ENCODE measurements at regions not wholly inside any gene's neighbourhood (a gene's known extent, or its start where the extent isn't known, plus 50 kb on each side); places are given as distances from the start of the nearest gene placed in this dataset.

GRCh38 chr1:25061261-25061995, 131.4 kb upstream of the RUNX3 start:
- H3K9me3 ChIP-seq (ENCODE audit: low read depth, low read length): no peaks in the 10 kb centered on the region
- no peak overlapping the region for H3K9ac ChIP-seq (ENCODE audit: insufficient read length)
- TF ChIP-seq FOXP2 (optimal IDR thresholded peaks at IDR 0.05; ENCODE audit: control extremely low read depth, extremely low read length, insufficient read depth): no peak
- TF ChIP-seq POLR2AphosphoS5 (IDR thresholded peaks at IDR 0.05; ENCODE audit: borderline replicate concordance, low read depth, low read length): no peak
- no peak for TF ChIP-seq EZH2 (IDR thresholded peaks at IDR 0.05)
- no peak overlapping the region for H3K4me3 ChIP-seq
- no peak overlapping the region for H3K27ac ChIP-seq
- DNase-seq (ENCODE audit: low read depth, low spot score): no peak
- H3K36me3 ChIP-seq (ENCODE audit: insufficient read depth, low read length): no peaks in the 10 kb centered on the region

DNA sequence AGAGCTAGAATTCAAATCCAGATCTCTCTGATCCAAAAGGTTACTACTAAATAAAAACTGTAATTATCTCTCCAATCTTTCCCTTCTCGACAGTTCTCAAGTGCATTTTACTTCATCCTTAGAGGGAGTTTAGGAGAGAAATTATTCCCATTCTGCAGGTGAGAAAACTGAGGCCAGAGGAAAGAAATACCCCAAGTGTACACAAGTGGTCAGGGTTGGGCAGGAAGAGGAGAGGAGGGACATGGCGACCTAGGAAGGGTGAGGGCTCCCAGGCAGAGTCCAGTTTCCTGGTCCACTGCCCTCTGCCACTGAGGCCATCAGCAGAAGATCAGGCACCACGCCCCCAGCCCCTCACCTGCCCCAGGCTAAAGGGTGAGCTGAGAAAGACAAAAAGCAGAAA, 127.1 kb upstream of the RUNX3 start:
- no peak overlapping the region for H3K27ac ChIP-seq
- DNase-seq (ENCODE audit: low read depth, low spot score): no peak
- H3K4me3 ChIP-seq: no peak overlapping the region
- no peak overlapping the region for H3K9ac ChIP-seq (ENCODE audit: insufficient read length)
- H3K9me3 ChIP-seq (ENCODE audit: low read depth, low read length): no peaks in the 10 kb centered on the region
- no peaks in the 10 kb centered on the region for H3K36me3 ChIP-seq (ENCODE audit: insufficient read depth, low read length)
- TF ChIP-seq FOXP2 (optimal IDR thresholded peaks at IDR 0.05; ENCODE audit: control extremely low read depth, extremely low read length, insufficient read depth) (no peak), POLR2AphosphoS5 (IDR thresholded peaks at IDR 0.05; ENCODE audit: borderline replicate concordance, low read depth, low read length) (no peak), EZH2 (IDR thresholded peaks at IDR 0.05) (no peak)

- no peak for DNase-seq (ENCODE audit: low read depth, low spot score)
- no peak for TF ChIP-seq FOXP2 (optimal IDR thresholded peaks at IDR 0.05; ENCODE audit: control extremely low read depth, extremely low read length, insufficient read depth)
- TF ChIP-seq EZH2 (IDR thresholded peaks at IDR 0.05): no peak
- TF ChIP-seq POLR2AphosphoS5 (IDR thresholded peaks at IDR 0.05; ENCODE audit: borderline replicate concordance, low read depth, low read length): no peak
- Histone ChIP-seq H3K27ac (no peak overlapping the region), H3K9ac (ENCODE audit: insufficient read length) (no peak overlapping the region), H3K36me3 (ENCODE audit: insufficient read depth, low read length) (no peaks in the 10 kb centered on the region), H3K4me3 (no peak overlapping the region), H3K9me3 (ENCODE audit: low read depth, low read length) (no peaks in the 10 kb centered on the region)
Observed at GRCh38 chr1:25056536-25056935, 126.5 kb upstream of the RUNX3 start.

DNA sequence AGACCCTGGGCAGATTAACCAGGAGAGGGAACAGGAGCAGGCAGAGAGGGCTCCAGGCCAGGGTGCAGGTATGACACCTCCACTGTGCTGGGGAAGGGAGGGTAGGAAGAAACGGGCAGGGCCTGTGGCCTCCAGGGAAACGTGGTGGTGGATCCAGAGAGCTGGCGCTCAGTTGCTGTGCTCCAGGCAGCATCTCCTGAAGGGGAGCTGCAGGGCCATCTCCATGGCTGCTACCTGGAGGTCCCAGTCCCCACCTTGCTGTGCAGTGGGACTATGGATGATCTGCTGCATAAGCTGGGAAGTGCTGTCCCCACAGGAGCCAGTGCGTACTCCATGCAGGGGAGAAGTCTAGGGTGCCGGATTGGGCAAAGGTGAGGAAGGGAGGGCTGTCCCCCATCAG, 125.9 kb upstream of the RUNX3 start:
- Histone ChIP-seq H3K36me3 (ENCODE audit: insufficient read depth, low read length) (no peaks in the 10 kb centered on the region), H3K9me3 (ENCODE audit: low read depth, low read length) (no peaks in the 10 kb centered on the region), H3K9ac (ENCODE audit: insufficient read length) (no peak overlapping the region), H3K4me3 (no peak overlapping the region), H3K27ac (no peak overlapping the region)
- DNase-seq (ENCODE audit: low read depth, low spot score): no peak
- TF ChIP-seq FOXP2 (optimal IDR thresholded peaks at IDR 0.05; ENCODE audit: control extremely low read depth, extremely low read length, insufficient read depth) (no peak), EZH2 (IDR thresholded peaks at IDR 0.05) (no peak), POLR2AphosphoS5 (IDR thresholded peaks at IDR 0.05; ENCODE audit: borderline replicate concordance, low read depth, low read length) (no peak)

GRCh38 chr1:25055324-25055780, 125.3 kb upstream of the RUNX3 start:
- H3K9me3 ChIP-seq (ENCODE audit: low read depth, low read length): no peaks in the 10 kb centered on the region
- no peak overlapping the region for H3K27ac ChIP-seq
- no peak overlapping the region for H3K4me3 ChIP-seq
- TF ChIP-seq FOXP2 (optimal IDR thresholded peaks at IDR 0.05; ENCODE audit: control extremely low read depth, extremely low read length, insufficient read depth) (no peak), POLR2AphosphoS5 (IDR thresholded peaks at IDR 0.05; ENCODE audit: borderline replicate concordance, low read depth, low read length) (no peak), EZH2 (IDR thresholded peaks at IDR 0.05) (no peak)
- H3K36me3 ChIP-seq (ENCODE audit: insufficient read depth, low read length): no peaks in the 10 kb centered on the region
- DNase-seq (ENCODE audit: low read depth, low spot score): no peak
- no peak overlapping the region for H3K9ac ChIP-seq (ENCODE audit: insufficient read length)

GRCh38 chr1:25054526-25055323, 124.6 kb upstream of the RUNX3 start:
- H3K36me3 ChIP-seq (ENCODE audit: insufficient read depth, low read length): no peaks in the 10 kb centered on the region
- TF ChIP-seq EZH2 (IDR thresholded peaks at IDR 0.05): no peak
- TF ChIP-seq POLR2AphosphoS5 (IDR thresholded peaks at IDR 0.05; ENCODE audit: borderline replicate concordance, low read depth, low read length): no peak
- TF ChIP-seq FOXP2 (optimal IDR thresholded peaks at IDR 0.05; ENCODE audit: control extremely low read depth, extremely low read length, insufficient read depth): no peak
- no peak for DNase-seq (ENCODE audit: low read depth, low spot score)
- no peak overlapping the region for H3K27ac ChIP-seq
- no peak overlapping the region for H3K9ac ChIP-seq (ENCODE audit: insufficient read length)
- no peaks in the 10 kb centered on the region for H3K9me3 ChIP-seq (ENCODE audit: low read depth, low read length)
- H3K4me3 ChIP-seq: no peak overlapping the region

- no peak overlapping the region for H3K4me3 ChIP-seq
- H3K9me3 ChIP-seq (ENCODE audit: low read depth, low read length): no peaks in the 10 kb centered on the region
- H3K27ac ChIP-seq: no peak overlapping the region
- H3K9ac ChIP-seq (ENCODE audit: insufficient read length): no peak overlapping the region
- no peak for DNase-seq (ENCODE audit: low read depth, low spot score)
- TF ChIP-seq POLR2AphosphoS5 (IDR thresholded peaks at IDR 0.05; ENCODE audit: borderline replicate concordance, low read depth, low read length) (no peak), FOXP2 (optimal IDR thresholded peaks at IDR 0.05; ENCODE audit: control extremely low read depth, extremely low read length, insufficient read depth) (no peak), EZH2 (IDR thresholded peaks at IDR 0.05) (no peak)
- H3K36me3 ChIP-seq (ENCODE audit: insufficient read depth, low read length): no peaks in the 10 kb centered on the region
Observed at GRCh38 chr1:25053576-25054250, 123.6 kb upstream of the RUNX3 start.

- H3K9me3 ChIP-seq (ENCODE audit: low read depth, low read length): no peaks in the 10 kb centered on the region
- H3K4me3 ChIP-seq: no peak overlapping the region
- TF ChIP-seq EZH2 (IDR thresholded peaks at IDR 0.05) (no peak), POLR2AphosphoS5 (IDR thresholded peaks at IDR 0.05; ENCODE audit: borderline replicate concordance, low read depth, low read length) (no peak), FOXP2 (optimal IDR thresholded peaks at IDR 0.05; ENCODE audit: control extremely low read depth, extremely low read length, insufficient read depth) (no peak)
- DNase-seq (ENCODE audit: low read depth, low spot score): no peak
- no peaks in the 10 kb centered on the region for H3K36me3 ChIP-seq (ENCODE audit: insufficient read depth, low read length)
- no peak overlapping the region for H3K27ac ChIP-seq
- no peak overlapping the region for H3K9ac ChIP-seq (ENCODE audit: insufficient read length)
Observed at GRCh38 chr1:25051906-25052305, 121.8 kb upstream of the RUNX3 start.
